ENCODE measurements at regions not wholly inside any gene's neighbourhood (a gene's known extent, or its start where the extent isn't known, plus 50 kb on each side); places are given as distances from the start of the nearest gene placed in this dataset.

GRCh38 chr18:40485318-40485717, 1469.7 kb upstream of the PIK3C3 start:
- TF ChIP-seq CTCF (IDR thresholded peaks at IDR 0.05) (no peak), EZH2 (IDR thresholded peaks at IDR 0.05) (no peak)
